Neuron (in vitro differentiated cells): ENCODE measurements at regions not wholly inside any gene's neighbourhood (a gene's known extent, or its start where the extent isn't known, plus 50 kb on each side); places are given as distances from the start of the nearest gene placed in this dataset.
A peak's percentile ranks its signal among the peaks of the same experiment; 100 is the strongest.
"Not testable (repeated sequence)": the region's sequence is repeated elsewhere in the genome, so short reads cannot be mapped to it uniquely, and the experiment has no call there.

Experiments used
- H2AFZ ChIP-seq: one replicate; pipeline ENCODE4 v1.6.1; 2013; ENCODE audit warnings: low read depth, mild to moderate bottlenecking, inconsistent platforms, low read length, moderate library complexity
- H3K27me3 ChIP-seq: one replicate; pipeline ENCODE4 v1.6.1; 2013; ENCODE audit warnings: low read length; ENCODE audit not compliant: insufficient read depth
- H3K36me3 ChIP-seq: one replicate; pipeline ENCODE4 v1.6.1; 2013; ENCODE audit warnings: low read length; ENCODE audit not compliant: insufficient read depth
- H3K4me1 ChIP-seq: one replicate; pipeline ENCODE4 v1.6.1; 2013; ENCODE audit warnings: low read length; ENCODE audit not compliant: insufficient read depth
- H3K4me3 ChIP-seq: 2 replicates; pipeline ENCODE4 v1.5.1; 2013; ENCODE audit warnings: mild to moderate bottlenecking, low read length, moderate library complexity
- H3K9me3 ChIP-seq: one replicate; pipeline ENCODE4 v1.6.1; 2013; ENCODE audit warnings: low read length

DNA sequence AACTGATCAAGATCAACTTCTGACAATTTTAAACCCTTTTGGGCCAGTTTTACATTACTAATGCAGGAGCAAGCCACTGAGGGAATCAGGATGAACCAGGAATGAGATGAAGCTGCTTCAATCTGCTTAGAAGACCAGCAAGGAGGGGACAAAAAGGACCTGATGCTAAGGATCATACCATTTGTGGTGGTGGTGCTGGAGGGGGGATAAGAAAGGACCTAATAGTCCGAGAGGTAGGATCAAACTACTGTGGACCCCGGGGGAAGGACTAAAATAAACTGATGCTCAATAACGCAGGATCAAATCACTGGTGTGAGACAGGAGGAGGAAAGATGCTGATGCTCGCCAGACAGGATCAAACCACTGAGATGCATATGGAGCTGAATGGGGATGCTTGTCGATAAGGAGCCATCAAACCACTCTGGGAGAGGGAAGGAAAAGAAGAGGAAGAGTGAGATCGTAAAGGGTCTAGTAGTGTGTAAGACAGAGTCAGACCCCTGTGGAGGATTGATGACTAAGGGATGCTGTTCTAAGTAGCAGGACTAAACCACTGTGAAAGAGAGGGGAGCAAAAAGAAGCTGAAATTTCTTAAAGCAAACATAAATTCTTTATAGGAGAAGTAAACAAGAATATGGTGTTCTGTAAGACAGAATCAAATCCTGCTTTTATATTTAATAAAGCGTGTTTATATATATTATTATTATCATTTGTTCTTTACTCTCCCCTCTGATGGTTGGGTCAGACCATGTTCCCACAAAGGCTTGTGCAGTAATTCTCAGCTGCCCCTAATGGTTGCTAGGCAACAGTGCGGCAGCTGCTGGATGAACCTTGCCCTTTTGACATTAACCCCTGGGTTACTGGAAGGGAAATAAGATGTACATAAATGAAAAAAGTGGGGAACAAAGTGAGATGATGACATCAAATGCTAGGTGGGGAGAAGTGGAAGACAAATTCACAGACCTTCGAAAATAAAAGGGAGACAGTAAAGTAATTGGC, 432.5 kb upstream of the FGF16 start:
- Histone ChIP-seq H3K4me1 (peaks cover 15% of the 10 kb centered on the region), H2AFZ (no peak overlapping the region), H3K36me3 (no peaks in the 10 kb centered on the region), H3K27me3 (no peaks in the 10 kb centered on the region), H3K9me3 (no peaks in the 10 kb centered on the region), H3K4me3 (peak overlapping the region; percentile 69)

DNA sequence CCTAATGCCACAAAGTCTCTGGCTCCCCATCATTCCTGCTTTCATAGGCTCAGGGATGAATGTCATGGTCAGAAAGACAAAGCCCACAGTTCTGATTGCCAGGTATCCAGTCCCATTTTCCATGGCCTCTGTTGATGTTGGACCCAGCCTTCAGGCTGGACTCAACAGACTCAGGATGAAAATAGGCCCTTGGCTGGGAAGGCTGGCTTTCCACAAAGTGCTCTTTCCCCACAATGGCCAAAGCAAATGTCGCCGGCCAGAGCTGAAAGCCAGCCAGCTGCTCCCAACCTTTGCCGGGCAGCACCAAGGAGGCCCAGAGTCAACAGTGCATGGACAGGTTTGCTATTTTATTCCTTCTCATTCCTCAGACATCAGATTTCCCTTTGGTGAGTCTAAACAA, 430.1 kb upstream of the FGF16 start:
- Histone ChIP-seq H3K27me3 (no peaks in the 10 kb centered on the region), H2AFZ (no peak overlapping the region), H3K36me3 (no peaks in the 10 kb centered on the region), H3K4me3 (no peak overlapping the region), H3K4me1 (peaks cover 15% of the 10 kb centered on the region), H3K9me3 (no peaks in the 10 kb centered on the region)

DNA sequence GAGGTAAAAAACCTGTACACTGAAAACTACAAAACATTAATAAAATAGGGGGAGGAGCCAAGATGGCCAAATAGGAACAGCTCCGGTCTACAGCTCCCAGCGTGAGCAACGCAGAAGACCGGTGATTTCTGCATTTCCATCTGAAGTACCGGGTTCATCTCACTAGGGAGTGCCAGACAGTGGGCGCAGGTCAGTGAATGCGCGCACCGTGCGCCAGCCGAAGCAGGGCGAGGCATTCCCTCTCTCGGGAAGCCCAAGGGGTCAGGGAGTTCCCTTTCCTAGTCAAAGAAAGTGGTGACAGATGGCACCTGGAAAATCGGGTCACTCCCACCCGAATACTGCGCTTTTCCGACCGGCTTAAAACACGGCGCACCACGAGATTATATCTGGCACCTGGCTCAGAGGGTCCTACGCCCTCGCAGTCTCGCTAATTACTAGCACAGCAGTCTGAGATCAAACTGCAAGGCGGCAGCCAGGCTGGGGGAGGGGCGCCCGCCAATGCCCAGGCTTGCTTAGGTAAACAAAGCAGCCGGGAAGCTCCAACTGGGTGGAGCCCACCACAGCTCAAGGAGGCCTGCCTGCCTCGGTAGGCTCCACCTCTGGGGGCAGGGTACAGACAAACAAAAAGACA, 400.9 kb upstream of the FGF16 start:
- not testable (repeated sequence) for H3K27me3 ChIP-seq, H3K9me3 ChIP-seq, H3K36me3 ChIP-seq, H3K4me1 ChIP-seq
- H2AFZ ChIP-seq = peak overlapping the region; percentile 61
- H3K4me3 ChIP-seq = peak overlapping the region; percentile 50

DNA sequence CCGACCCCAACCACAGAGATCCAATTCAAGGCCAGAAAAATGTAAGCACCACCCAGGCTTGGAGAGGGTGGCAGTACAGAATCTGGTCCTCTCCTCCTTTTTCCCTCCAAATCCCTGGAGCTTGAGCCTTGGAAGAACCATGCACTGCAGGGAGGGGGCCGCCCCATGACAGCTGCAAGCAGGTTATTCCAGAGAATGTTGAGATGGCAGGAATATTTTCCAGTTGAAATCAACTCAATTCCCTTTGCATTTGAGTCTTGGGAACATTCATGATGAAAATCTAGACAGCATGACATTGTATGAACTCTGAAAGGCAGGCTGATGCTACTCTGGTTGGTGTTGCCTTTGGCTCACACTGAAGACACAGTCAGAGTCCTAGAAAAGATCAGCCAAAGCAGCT, 386.6 kb upstream of the FGF16 start:
- H3K4me1 ChIP-seq = no peaks in the 10 kb centered on the region
- no peak overlapping the region for H2AFZ ChIP-seq
- no peak overlapping the region for H3K4me3 ChIP-seq
- no peaks in the 10 kb centered on the region for H3K27me3 ChIP-seq
- no peaks in the 10 kb centered on the region for H3K9me3 ChIP-seq
- H3K36me3 ChIP-seq = no peaks in the 10 kb centered on the region

DNA sequence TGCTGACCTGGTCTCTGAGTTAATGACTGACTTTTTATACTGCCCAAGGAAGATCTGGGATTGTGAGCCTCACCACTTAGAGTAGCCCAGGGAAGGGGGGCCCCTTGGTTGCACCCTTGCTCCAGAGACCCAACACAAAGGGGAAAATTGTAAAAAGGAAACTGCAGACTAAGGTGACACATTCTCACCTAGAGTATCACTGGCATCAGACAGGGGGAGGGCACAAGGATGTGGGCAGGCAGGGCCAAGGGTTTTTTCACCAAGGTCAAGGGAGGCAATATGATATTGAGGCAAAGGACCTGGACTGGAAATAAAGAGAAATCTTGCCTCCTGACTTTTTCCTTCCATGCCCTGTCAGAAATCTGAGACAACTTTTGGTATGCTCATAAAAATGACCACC, 386.2 kb upstream of the FGF16 start:
- no peaks in the 10 kb centered on the region for H3K4me1 ChIP-seq
- no peak overlapping the region for H2AFZ ChIP-seq
- no peak overlapping the region for H3K4me3 ChIP-seq
- no peaks in the 10 kb centered on the region for H3K36me3 ChIP-seq
- H3K9me3 ChIP-seq = no peaks in the 10 kb centered on the region
- no peaks in the 10 kb centered on the region for H3K27me3 ChIP-seq

DNA sequence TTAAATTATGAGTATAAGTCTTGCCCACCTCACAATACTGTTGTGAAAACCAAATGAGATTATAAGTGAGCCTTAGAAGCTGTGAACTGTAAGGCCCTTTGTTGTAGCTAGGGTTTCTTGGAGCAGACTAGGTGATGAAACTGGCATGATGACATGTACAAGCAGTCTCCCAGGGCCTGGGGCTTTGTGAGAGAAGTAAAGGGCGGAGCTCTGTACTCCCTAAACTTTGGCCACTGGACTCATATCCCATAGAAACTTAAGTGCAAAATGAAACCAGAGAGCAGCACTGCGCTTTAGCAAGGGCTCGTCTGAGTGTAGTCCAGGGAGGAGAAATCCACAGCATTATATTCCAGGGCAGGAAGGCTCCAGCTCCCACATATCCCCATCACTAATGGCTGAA, 385.6 kb upstream of the FGF16 start:
- H3K4me3 ChIP-seq = no peak overlapping the region
- no peaks in the 10 kb centered on the region for H3K9me3 ChIP-seq
- H3K4me1 ChIP-seq = no peaks in the 10 kb centered on the region
- no peaks in the 10 kb centered on the region for H3K27me3 ChIP-seq
- no peak overlapping the region for H2AFZ ChIP-seq
- H3K36me3 ChIP-seq = no peaks in the 10 kb centered on the region

DNA sequence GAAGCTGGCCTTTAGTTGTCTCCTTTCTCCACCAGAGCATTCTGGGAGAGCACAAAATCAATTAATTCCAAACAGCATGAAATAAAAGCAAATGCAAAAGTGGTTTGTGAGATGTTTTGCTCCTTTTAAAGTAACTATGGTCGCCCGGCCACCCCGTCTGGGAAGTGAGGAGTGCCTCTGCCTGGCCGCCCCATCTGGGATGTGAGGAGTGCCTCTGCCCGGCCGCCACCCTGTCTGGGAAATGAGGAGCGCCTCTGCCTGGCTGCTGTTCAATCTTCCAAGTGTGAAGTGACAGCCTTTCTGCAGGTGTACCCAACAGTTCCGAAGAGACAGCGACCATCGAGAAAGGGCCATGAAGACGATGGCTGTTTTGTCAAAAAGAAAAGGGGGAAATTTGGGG, 381.3 kb upstream of the FGF16 start:
- no peak overlapping the region for H3K4me3 ChIP-seq
- no peaks in the 10 kb centered on the region for H3K9me3 ChIP-seq
- H3K4me1 ChIP-seq = peaks cover 6% of the 10 kb centered on the region
- H3K36me3 ChIP-seq = no peaks in the 10 kb centered on the region
- peaks cover 2% of the 10 kb centered on the region for H3K27me3 ChIP-seq
- H2AFZ ChIP-seq = no peak overlapping the region

DNA sequence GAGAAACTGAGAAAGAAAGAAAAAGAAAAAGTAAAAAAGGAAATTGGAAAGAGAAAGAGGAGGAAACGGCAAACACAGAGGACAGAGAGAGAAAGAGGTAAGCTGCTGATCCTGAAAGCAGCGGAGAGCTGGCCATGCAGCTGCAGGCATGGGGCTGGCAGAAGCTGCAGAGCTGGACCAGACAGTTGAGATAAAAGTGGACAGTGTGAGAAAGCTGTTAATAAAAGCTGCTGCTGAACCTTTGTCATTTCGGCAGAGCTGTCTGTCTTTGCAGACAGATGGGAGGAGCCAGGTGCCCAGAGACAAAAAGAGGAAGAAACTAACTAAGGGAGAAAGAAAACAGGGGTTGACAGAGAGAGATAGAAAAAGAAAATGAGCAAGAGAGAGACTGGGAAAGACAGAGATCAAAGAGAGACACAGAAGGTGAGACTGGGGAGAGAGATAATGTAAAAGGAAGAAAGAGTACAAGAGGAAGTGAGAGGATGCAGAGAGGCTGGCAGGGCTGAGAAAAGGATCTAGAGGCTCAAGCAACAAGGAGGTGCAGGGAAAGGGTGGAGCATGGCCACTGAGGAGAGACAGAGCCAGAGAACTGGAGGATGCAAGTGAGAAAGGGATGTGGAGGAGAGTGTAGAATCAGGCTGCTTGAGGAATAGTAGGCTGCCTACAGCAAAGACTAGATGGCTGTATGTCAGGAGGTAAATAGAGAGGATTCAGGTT, 376.8 kb upstream of the FGF16 start:
- peaks cover 2% of the 10 kb centered on the region for H3K27me3 ChIP-seq
- no peaks in the 10 kb centered on the region for H3K36me3 ChIP-seq
- H3K9me3 ChIP-seq = no peaks in the 10 kb centered on the region
- no peak overlapping the region for H3K4me3 ChIP-seq
- H3K4me1 ChIP-seq = peaks cover 6% of the 10 kb centered on the region
- H2AFZ ChIP-seq = peak overlapping the region; percentile 64

DNA sequence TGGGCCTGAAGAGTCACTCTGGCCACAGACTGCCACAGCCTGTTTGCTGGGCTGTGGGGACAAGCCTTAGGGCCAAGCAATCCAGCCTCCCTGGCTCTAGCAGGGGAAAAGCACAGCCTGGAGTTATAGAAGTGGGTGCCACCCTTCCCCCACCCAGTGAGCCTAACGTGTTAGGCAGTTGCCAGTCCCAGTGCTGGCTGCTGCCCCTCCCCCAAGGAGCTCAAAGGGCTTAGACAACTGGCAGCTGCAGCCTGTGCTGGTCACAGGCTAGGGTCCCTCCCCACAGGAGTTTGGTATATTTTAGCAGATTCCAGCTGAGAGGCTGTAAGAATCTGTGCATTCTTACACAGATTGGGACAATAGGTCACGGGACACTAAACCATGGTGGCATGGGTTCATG, 370.3 kb upstream of the FGF16 start:
- H3K4me1 ChIP-seq = no peaks in the 10 kb centered on the region

DNA sequence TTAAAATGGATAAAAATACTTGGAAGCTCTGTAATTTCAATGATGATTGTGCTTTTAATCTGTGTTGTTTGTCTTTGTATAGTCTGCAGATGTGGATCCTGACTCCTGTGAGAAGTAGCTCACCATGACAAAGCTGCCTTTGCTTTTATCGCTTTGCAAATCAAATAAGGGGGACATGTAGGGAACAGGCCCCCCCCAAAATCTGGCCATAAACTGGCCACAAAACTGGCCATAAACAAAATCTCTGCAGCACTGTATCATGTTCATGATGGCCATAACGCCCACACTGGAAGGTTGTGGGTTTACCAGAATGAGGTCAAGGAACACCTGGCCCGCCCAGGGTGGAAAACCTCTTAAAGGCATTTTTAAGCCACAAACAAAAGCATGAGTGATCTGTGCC, 366.0 kb upstream of the FGF16 start:
- not testable (repeated sequence) for H3K9me3 ChIP-seq

More for the DNA sequence above, 370.3 kb upstream of the FGF16 start:
- H3K4me3 ChIP-seq = no peak overlapping the region
- H3K27me3 ChIP-seq = no peaks in the 10 kb centered on the region
- H2AFZ ChIP-seq = no peak overlapping the region
- no peaks in the 10 kb centered on the region for H3K36me3 ChIP-seq
- no peaks in the 10 kb centered on the region for H3K9me3 ChIP-seq

DNA sequence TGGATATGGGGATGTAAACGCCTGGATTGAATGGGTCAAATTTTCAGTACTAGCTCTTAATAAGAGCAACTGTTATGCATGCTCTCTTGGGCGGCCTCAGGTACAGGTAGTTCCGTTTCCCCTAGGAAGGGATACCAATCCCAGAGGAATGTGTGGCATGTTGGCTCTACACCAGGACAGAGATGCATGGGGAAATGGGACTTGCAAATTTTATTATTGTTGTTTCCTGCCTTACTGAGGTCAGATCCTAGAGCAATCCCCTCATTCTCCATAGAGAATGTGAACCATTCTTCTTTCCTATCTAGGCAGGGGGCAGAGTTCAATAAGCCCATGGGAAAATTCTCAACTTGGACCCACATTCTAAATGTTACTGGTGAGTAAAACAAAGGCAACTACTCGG, 361.8 kb upstream of the FGF16 start:
- Histone ChIP-seq H2AFZ (no peak overlapping the region), H3K27me3 (no peaks in the 10 kb centered on the region), H3K4me3 (no peak overlapping the region), H3K4me1 (no peaks in the 10 kb centered on the region), H3K9me3 (peaks cover 3% of the 10 kb centered on the region), H3K36me3 (no peaks in the 10 kb centered on the region)

More for the DNA sequence above, 366.0 kb upstream of the FGF16 start:
- not testable (repeated sequence) for H3K4me3 ChIP-seq, H2AFZ ChIP-seq, H3K36me3 ChIP-seq, H3K27me3 ChIP-seq, H3K4me1 ChIP-seq

DNA sequence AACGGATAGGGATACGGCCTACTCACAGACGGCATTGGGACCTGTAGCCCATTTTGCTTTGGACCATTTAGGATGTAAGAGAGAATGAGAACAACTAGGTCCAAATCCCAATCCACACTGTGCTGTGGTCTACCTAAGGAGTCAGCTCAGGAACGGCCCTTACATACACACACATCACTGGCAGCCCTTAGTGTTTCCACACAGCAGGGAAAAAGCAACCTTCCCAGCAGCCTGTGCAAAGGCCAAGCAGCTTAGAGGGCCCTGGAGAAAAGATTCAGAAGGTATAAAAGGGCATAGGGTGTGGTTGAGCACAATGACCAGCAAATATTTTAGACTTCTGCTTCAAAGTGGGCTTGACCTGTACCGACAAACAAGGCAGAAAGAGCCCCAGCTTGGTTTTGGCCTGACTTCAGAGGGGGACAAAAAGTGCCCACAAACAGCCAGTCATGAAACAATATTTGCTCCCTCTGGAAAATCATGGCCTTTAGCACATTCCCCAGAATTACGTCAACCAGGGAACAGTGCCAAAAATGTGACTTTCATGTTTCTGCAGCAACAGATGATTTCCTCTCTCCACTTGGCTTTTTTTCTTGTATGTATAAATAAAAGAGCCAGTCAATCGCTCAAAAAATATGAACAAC, 359.5 kb upstream of the FGF16 start:
- no peaks in the 10 kb centered on the region for H3K36me3 ChIP-seq
- no peak overlapping the region for H2AFZ ChIP-seq
- no peaks in the 10 kb centered on the region for H3K9me3 ChIP-seq
- H3K4me1 ChIP-seq = no peaks in the 10 kb centered on the region
- H3K27me3 ChIP-seq = no peaks in the 10 kb centered on the region
- no peak overlapping the region for H3K4me3 ChIP-seq

DNA sequence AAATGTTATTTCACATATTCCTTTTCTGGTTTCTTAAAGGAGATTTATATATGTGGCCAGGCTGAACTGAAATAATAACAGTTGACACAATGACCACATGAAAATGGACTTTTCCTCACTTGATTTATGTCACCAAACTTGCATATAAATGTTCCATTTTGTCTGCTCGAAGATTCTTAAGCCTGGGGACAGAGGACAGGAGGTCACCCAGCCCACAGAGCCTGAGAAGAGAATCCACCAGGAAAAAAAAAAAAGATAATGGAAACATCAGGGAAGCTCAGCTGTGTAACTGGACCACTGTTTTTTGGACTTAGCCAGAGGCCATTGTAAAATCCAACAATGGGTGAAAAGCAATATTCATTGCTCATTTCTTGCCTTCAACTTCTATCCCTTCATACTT, 359.0 kb upstream of the FGF16 start:
- Histone ChIP-seq H2AFZ (no peak overlapping the region), H3K27me3 (no peaks in the 10 kb centered on the region), H3K9me3 (no peaks in the 10 kb centered on the region), H3K36me3 (no peaks in the 10 kb centered on the region), H3K4me1 (no peaks in the 10 kb centered on the region), H3K4me3 (no peak overlapping the region)
